ENCODE measurements at regions not wholly inside any gene's neighbourhood (a gene's known extent, or its start where the extent isn't known, plus 50 kb on each side); places are given as distances from the start of the nearest gene placed in this dataset.

DNA sequence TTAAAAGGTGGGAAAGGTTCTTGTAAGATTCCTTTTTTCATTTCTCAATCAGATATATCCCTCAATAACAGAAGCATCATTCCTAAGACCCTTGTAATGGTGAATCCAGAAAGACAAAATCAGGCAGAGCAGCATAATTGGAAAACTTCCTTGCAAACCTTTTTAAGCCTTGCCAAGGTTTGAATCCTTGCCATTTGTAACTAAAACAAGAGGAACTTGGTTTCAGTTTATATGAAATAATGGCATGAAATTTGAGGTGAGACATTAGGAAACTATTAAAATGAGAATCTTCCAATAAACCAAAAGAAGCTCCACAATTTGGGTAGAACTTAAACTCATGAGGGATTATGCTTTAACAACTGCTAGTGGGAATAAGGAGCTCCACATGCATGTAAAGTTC lies 384.7 kb upstream of the SMC2 start:
- ChIA-PET POLR2A (ENCODE audit: unreplicated experiment) (no interaction called here), CTCF (no interaction called here)
- H3K4me1 ChIP-seq (ENCODE audit: insufficient read depth, low read length): no peaks in the 10 kb centered on the region
- no peak overlapping the region for H3K4me3 ChIP-seq (ENCODE audit: low read length)
- no peak overlapping the region for H3K4me2 ChIP-seq (ENCODE audit: low read length)
- no peaks in the 10 kb centered on the region for H3K9me2 ChIP-seq (replicated peaks; ENCODE audit: low read length)
- H3K9ac ChIP-seq (ENCODE audit: low read length): no peak overlapping the region
- H3K27ac ChIP-seq (ENCODE audit: low read length): no peak overlapping the region
- BruUV-seq (replicated peaks): no TSS peak
- no peaks in the 10 kb centered on the region for H3K27me3 ChIP-seq (ENCODE audit: low read length)
- H3K36me3 ChIP-seq (ENCODE audit: low read depth, low read length): no peaks in the 10 kb centered on the region
- TF ChIP-seq, protein P1, sequence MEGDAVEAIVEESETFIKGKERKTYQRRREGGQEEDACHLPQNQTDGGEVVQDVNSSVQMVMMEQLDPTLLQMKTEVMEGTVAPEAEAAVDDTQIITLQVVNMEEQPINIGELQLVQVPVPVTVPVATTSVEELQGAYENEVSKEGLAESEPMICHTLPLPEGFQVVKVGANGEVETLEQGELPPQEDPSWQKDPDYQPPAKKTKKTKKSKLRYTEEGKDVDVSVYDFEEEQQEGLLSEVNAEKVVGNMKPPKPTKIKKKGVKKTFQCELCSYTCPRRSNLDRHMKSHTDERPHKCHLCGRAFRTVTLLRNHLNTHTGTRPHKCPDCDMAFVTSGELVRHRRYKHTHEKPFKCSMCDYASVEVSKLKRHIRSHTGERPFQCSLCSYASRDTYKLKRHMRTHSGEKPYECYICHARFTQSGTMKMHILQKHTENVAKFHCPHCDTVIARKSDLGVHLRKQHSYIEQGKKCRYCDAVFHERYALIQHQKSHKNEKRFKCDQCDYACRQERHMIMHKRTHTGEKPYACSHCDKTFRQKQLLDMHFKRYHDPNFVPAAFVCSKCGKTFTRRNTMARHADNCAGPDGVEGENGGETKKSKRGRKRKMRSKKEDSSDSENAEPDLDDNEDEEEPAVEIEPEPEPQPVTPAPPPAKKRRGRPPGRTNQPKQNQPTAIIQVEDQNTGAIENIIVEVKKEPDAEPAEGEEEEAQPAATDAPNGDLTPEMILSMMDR (conservative IDR thresholded peaks at IDR 0.05; ENCODE audit: low read depth, low read length): no peak
- TF ChIP-seq EZH2 (IDR thresholded peaks at IDR 0.05; ENCODE audit: low read length, unreplicated experiment) (no peak), EZH2phosphoT487 (IDR thresholded peaks at IDR 0.05; ENCODE audit: borderline replicate concordance, low read length) (no peak)
- no peak for ATAC-seq
- H4K20me1 ChIP-seq (ENCODE audit: low read length): no peaks in the 10 kb centered on the region
- H3K9me3 ChIP-seq (ENCODE audit: low read length): no peaks in the 10 kb centered on the region
- intact Hi-C loops (cut with micrococcal nuclease): no loop called here
- H2AFZ ChIP-seq (ENCODE audit: low read length): no peak overlapping the region
- no peaks in the 10 kb centered on the region for H3F3A ChIP-seq (ENCODE audit: low read length, unreplicated experiment)
- DNase-seq: no peak
- no peaks in the 10 kb centered on the region for H3K79me2 ChIP-seq (ENCODE audit: low read length)

DNA sequence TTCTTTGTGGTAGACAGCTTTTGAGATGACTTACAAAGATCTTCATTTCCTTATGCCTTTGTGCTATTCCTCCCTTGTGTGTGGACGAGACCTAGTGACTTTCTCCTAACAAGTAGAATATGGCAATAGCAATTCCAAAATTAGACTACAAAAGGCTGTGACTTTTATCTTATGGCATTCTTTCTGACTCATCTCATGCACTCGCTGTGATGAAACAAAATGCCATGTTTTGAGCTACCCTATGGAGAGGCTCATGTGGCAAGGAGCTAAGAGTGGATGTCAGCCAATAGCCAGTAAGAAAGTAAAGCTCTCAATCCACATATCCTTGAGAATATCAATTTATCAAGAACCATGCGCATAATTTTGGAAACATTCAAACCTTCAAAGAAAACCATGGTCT lies 380.5 kb upstream of the SMC2 start:
- intact Hi-C loops (cut with micrococcal nuclease): no loop called here
- ChIA-PET CTCF (no interaction called here), POLR2A (ENCODE audit: unreplicated experiment) (no interaction called here)
- Histone ChIP-seq H3F3A (ENCODE audit: low read length, unreplicated experiment) (no peaks in the 10 kb centered on the region), H3K9ac (ENCODE audit: low read length) (no peak overlapping the region), H3K9me2 (replicated peaks; ENCODE audit: low read length) (no peaks in the 10 kb centered on the region), H3K79me2 (ENCODE audit: low read length) (no peaks in the 10 kb centered on the region), H3K4me3 (ENCODE audit: low read length) (no peak overlapping the region), H3K27me3 (ENCODE audit: low read length) (no peaks in the 10 kb centered on the region), H3K9me3 (ENCODE audit: low read length) (no peaks in the 10 kb centered on the region), H3K27ac (ENCODE audit: low read length) (no peak overlapping the region), H3K36me3 (ENCODE audit: low read depth, low read length) (no peaks in the 10 kb centered on the region), H3K4me1 (ENCODE audit: insufficient read depth, low read length) (no peaks in the 10 kb centered on the region), H4K20me1 (ENCODE audit: low read length) (no peaks in the 10 kb centered on the region), H3K4me2 (ENCODE audit: low read length) (no peak overlapping the region), H2AFZ (ENCODE audit: low read length) (no peak overlapping the region)
- no peak for ATAC-seq
- no peak for DNase-seq
- no peak for TF ChIP-seq EZH2 (IDR thresholded peaks at IDR 0.05; ENCODE audit: low read length, unreplicated experiment)
- TF ChIP-seq, protein P1 (conservative IDR thresholded peaks at IDR 0.05; ENCODE audit: low read depth, low read length): no peak
- TF ChIP-seq EZH2phosphoT487 (IDR thresholded peaks at IDR 0.05; ENCODE audit: borderline replicate concordance, low read length): no peak
- no TSS peak for BruUV-seq (replicated peaks)

DNA sequence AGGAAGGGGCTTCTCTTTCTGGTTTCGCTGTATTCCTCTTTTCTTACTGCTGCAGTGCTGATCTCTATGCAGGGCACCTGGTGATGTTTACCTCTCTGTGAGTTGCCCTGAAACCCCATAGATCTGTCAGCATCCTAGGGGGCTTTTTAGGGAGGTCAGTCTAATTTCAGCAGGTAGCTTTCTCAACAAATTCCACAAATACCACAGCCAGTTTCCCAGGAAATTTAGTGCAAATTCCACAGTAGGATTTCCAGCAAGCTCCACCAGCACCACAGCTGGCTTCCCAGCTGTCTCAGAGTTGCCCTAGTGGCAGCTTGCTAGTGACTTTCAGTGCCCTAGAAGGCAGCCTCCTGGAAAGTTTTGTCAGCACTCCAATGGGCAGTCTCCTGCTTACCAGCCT lies 379.1 kb upstream of the SMC2 start:
- no peak overlapping the region for H3K4me3 ChIP-seq (ENCODE audit: low read length)
- ATAC-seq (no peak), DNase-seq (no peak)
- no TSS peak for BruUV-seq (replicated peaks)
- no peaks in the 10 kb centered on the region for H3K27me3 ChIP-seq (ENCODE audit: low read length)
- H2AFZ ChIP-seq (ENCODE audit: low read length): no peak overlapping the region
- no peaks in the 10 kb centered on the region for H3K9me2 ChIP-seq (replicated peaks; ENCODE audit: low read length)
- intact Hi-C loops (cut with micrococcal nuclease): no loop called here
- TF ChIP-seq, protein P1 (conservative IDR thresholded peaks at IDR 0.05; ENCODE audit: low read depth, low read length): no peak
- TF ChIP-seq EZH2phosphoT487 (IDR thresholded peaks at IDR 0.05; ENCODE audit: borderline replicate concordance, low read length) (no peak), EZH2 (IDR thresholded peaks at IDR 0.05; ENCODE audit: low read length, unreplicated experiment) (no peak)
- H3K4me1 ChIP-seq (ENCODE audit: insufficient read depth, low read length): no peaks in the 10 kb centered on the region
- H3K79me2 ChIP-seq (ENCODE audit: low read length): no peaks in the 10 kb centered on the region
- H3K27ac ChIP-seq (ENCODE audit: low read length): no peak overlapping the region
- no peaks in the 10 kb centered on the region for H3F3A ChIP-seq (ENCODE audit: low read length, unreplicated experiment)
- H3K4me2 ChIP-seq (ENCODE audit: low read length): no peak overlapping the region
- H3K9me3 ChIP-seq (ENCODE audit: low read length): no peaks in the 10 kb centered on the region
- no peak overlapping the region for H3K9ac ChIP-seq (ENCODE audit: low read length)
- ChIA-PET POLR2A (ENCODE audit: unreplicated experiment) (no interaction called here), CTCF (no interaction called here)
- H3K36me3 ChIP-seq (ENCODE audit: low read depth, low read length): no peaks in the 10 kb centered on the region
- H4K20me1 ChIP-seq (ENCODE audit: low read length): no peaks in the 10 kb centered on the region
